ENCODE measurements at regions not wholly inside any gene's neighbourhood (a gene's known extent, or its start where the extent isn't known, plus 50 kb on each side); places are given as distances from the start of the nearest gene placed in this dataset.
"Not testable (repeated sequence)": the region's sequence is repeated elsewhere in the genome, so short reads cannot be mapped to it uniquely, and the experiment has no call there.

GRCh38 chr19:29873801-29874575, 62.2 kb downstream of the CCNE1 start:
- no peak for DNase-seq (ENCODE audit: low read depth)

- no peak for DNase-seq (ENCODE audit: low read depth)
Measured at GRCh38 chr19:29875931-29876330, 64.1 kb downstream of the CCNE1 start.

DNA sequence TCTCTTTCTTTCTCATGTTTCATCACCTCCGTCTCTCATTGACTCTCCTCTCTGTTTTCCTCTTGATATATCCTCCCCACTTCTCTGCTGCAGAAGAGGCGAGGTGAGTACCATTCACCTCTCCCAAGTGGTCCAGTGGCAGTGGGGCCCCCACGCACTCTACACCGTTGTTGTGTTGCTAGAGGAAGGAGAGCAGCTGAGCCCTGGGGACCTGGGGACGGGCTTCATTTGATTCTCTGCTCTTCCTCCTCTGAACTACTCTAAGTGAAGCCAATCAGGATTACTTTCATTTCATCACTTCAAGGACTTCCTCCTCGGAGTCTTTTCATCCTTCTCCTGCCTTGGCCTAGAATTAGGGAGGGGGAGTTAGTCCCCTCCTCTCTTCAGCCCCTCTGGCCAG, 64.6 kb downstream of the CCNE1 start:
- DNase-seq (ENCODE audit: low read depth): no peak

DNA sequence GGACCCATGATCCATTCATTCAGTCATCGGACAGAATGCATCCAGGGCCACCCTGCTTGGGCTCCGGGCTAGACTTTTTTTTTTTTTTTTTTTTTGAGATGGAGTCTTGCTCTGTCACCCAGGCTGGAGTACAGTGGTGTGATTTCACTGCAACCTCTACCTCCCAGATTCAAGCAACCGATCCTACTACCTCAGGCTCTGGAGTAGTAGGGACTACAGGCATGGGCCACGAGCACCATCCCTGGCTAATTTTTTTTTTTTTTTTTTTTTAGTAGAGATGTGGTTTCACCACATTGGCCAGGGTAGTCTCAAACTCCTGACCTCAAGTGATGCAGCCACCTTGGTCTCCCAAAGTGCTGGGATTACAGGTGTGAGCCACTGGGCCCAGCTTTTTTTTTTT, 65.1 kb downstream of the CCNE1 start:
- DNase-seq (ENCODE audit: low read depth): not testable (repeated sequence)

DNA sequence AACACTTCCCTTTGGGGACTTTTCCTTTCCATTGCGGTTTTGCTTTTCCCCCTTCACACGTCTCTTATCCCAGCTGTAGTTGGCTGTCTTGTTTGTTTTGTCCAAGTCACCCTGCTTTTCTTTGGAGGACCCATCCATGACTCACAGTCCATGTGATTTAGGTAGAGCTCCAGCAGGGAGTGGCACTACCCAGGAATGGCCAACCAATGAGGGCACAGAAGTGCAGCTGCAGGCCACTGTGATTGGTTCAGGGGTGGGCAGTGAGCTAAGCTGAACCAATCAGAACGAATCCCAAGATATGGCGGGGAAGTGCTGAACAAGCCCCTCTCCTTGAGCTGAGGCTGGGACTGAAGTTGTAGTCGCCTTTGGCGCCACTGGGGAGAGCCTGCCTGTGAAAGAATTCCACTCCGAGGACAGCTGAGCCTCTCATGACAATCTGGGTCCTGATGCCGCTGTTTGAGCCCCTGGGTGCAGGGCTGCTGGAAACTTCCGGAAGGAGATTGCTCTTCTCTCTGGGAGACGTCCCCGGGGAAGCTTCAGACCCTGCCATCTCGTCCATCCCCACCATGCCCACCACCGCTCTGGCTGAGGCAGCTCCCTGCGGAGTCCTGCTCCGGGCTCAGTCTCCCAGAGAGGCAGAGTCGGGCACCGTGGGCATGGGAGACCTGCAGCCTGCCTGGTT, 62.9 kb upstream of the URI1 start:
- DNase-seq (ENCODE audit: low read depth): peak; percentile 9

GRCh38 chr19:29879655-29879974, 62.4 kb upstream of the URI1 start:
- DNase-seq (ENCODE audit: low read depth): no peak

DNA sequence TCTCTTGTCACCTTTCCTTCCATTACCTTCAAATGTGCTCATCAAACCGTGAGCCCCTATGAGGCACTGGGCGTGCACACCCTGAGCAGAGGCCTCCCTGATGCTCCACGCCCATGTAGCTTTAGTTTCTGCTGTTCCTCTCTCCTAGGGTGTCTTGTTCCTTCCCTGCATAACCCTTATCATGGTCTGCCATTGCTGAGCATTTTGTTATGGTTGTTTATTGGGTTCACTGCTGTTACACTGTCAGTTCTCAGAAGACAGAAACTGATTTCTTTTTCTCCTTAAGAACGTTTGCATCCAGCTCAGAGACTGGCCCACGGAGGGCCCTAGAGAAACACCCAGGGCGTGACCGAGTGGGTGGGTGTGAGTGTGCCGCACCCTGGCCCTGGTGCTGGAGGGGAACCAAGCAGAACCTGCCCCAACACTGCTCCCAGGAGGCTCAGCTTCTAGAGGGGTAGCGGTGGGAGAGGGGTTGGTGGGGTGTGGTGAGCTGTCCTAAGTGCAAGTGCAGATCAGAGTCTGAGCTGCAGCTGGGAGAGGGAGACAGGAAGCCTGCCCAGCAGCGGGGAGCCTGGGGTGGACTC, 61.4 kb upstream of the URI1 start:
- no peak for DNase-seq (ENCODE audit: low read depth)

GRCh38 chr19:29881386-29881785, 60.7 kb upstream of the URI1 start:
- DNase-seq (ENCODE audit: low read depth): no peak

- no peak for DNase-seq (ENCODE audit: low read depth)
Measured at GRCh38 chr19:29882719-29883105, 59.3 kb upstream of the URI1 start.

DNA sequence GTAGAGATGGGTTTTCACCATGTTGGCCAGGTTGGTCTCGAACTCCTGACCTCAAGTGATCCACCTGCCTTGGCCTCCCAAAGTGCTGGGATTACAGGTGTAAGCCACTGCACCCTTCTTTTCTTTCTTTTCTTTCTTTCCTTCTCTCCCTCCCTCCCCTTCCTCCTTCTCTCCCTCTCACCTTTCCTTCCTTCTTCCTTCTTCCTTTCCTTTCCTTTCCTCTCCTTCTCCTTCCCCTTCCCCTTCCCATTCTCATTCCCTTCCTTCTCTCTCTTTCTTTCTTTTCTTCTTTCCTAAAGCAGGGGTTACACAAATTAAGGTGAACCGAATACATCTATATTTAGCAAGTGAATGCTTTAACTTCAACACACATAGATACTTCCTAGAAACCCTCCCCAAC, 58.0 kb upstream of the URI1 start:
- no peak for DNase-seq (ENCODE audit: low read depth)

DNA sequence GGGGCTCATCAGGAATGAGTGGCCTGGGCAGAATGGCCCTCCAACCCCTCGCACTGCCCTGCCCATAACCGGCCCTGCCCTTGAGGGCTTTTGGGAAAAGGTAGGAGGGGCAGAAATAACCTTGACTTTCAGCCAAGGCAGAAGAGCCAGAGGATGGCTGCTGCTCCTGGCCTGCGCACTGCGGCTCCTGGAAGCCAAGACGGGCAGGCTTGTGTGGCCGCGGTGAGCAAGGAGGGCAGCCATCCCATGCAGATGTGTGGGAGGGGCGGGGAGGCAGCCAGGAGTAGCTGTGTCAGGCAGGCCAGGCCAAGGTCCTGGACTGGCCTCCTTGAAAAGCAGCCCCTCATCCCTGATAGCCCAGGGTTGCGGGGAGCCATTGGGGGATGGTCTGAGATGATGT, 57.6 kb upstream of the URI1 start:
- no peak for DNase-seq (ENCODE audit: low read depth)

GRCh38 chr19:29886106-29886505, 55.9 kb upstream of the URI1 start:
- DNase-seq (ENCODE audit: low read depth): not testable (repeated sequence)

- DNase-seq (ENCODE audit: low read depth): no peak
Measured at GRCh38 chr19:29886586-29886985, 55.5 kb upstream of the URI1 start.

DNA sequence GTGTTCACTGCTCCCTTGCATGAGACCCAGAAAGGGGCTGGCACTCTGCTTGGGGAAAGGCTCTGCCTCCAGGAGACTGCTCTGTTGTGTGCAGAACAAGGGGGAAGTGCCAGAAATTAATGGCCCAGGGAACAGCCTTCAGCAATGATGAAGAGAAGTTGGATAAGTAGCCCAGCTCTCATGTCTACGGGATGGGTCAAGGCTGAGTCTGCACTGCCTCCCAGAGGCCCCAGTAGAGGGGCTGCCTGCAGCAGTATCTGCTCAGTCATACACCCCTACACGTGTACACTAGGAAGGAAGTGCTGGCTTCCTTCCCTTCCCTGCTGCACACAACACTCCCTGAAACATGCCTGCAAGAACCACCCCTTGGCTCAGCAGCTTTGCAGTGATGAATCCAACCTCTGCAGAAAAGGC, 54.6 kb upstream of the URI1 start:
- DNase-seq (ENCODE audit: low read depth): no peak

DNA sequence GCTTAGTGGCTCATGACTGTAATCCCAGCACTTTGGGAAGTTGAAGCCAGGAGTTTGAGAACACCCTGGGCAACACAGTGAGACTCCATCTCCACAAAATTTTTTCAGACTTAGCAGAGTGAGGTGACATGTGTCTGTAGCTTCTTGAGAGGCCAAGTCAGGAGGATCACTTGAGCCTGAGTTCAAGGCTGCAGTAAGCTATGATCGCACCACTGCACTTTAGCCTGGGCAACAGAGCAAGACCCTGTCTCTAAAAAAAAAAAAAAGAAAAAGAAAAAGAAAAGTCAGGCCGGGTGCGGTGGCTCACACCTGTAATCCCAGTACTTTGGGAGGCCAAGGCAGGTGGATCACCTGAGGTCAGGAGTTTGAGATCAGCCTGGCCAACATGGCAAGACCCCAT, 54.0 kb upstream of the URI1 start:
- not testable (repeated sequence) for DNase-seq (ENCODE audit: low read depth)

- DNase-seq (ENCODE audit: low read depth): no peak
Measured at GRCh38 chr19:29889702-29890101, 52.3 kb upstream of the URI1 start.

GRCh38 chr19:29890392-29890791, 51.6 kb upstream of the URI1 start:
- DNase-seq (ENCODE audit: low read depth): no peak

Measured in renal cortical epithelial cell (primary cell).